ENCODE measurements at regions not wholly inside any gene's neighbourhood (a gene's known extent, or its start where the extent isn't known, plus 50 kb on each side); places are given as distances from the start of the nearest gene placed in this dataset.

DNA sequence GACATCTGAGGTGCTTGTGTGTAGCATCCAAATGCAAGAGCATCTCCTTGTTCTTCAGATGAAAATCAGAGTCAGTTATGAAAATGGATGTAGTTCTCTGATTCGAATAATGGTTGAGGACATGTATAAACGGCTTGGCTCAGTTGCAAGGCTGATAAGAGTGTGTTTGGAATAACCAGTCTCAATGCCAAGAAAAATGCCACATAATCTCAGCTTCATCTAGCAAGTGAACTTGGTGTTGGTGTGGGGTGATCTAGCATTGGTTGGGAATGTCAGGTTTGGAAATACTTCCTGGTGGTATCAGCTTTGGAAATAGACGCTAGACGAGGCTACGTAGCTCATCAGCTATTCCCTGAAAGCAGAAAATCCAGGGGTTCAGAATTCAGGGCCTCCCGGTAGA, 362.0 kb downstream of the FGF9 start:
- Histone ChIP-seq H3K4me3 (ENCODE audit: extremely low read depth in 1 of 4, insufficient read depth in 2 of 4, low read depth in 3 of 4, low read length in 4 of 4) (no peak overlapping the region), H3K14ac (ENCODE audit: insufficient read length) (no peak overlapping the region), H3K9me3 (ENCODE audit: insufficient read depth in 2 of 2, low read depth in 1 of 2, low read length in 1 of 2) (no peaks in the 10 kb centered on the region), H2BK15ac (ENCODE audit: low read length) (no peak overlapping the region), H3K23me2 (ENCODE audit: low read depth, low read length) (no peaks in the 10 kb centered on the region), H3K4me1 (replicated peaks in 1 of 4; ENCODE audit: control insufficient read depth in 3 of 4, insufficient read depth in 4 of 4, low read length in 3 of 4) (no peaks in the 10 kb centered on the region), H2AFZ (ENCODE audit: low read length) (no peak overlapping the region), H3K27ac (ENCODE audit: low read depth, low read length) (no peak overlapping the region), H3K18ac (ENCODE audit: extremely low read depth, low read length) (no peak overlapping the region), H4K8ac (ENCODE audit: extremely low read depth, insufficient read depth, low read length) (no peak overlapping the region), H3K56ac (replicated peaks; ENCODE audit: insufficient read length, low read depth, low read length) (no peak overlapping the region), H4K20me1 (replicated peaks in 1 of 2; ENCODE audit: control insufficient read depth in 1 of 2, insufficient read depth in 2 of 2, low read length in 2 of 2) (no peaks in the 10 kb centered on the region), H2BK5ac (ENCODE audit: low read depth, low read length) (no peak overlapping the region), H2BK12ac (ENCODE audit: low read depth, low read length) (no peak overlapping the region), H2AK5ac (ENCODE audit: low read depth, low read length) (no peak overlapping the region), H2BK20ac (ENCODE audit: low read length) (no peak overlapping the region), H3K23ac (ENCODE audit: insufficient read length) (no peak overlapping the region), H3K4ac (replicated peaks; ENCODE audit: insufficient read length, low read depth, low read length) (no peak overlapping the region), H4K91ac (replicated peaks; ENCODE audit: insufficient read length, low read length) (no peak overlapping the region), H3K79me1 (ENCODE audit: low read depth, low read length) (no peaks in the 10 kb centered on the region), H3K79me2 (ENCODE audit: control insufficient read depth in 1 of 2, insufficient read depth in 2 of 2, low read length in 2 of 2) (no peaks in the 10 kb centered on the region), H3K4me2 (ENCODE audit: insufficient read depth in 1 of 2, low read depth in 2 of 2, low read length in 2 of 2) (no peak overlapping the region), H3K27me3 (replicated peaks in 1 of 4; ENCODE audit: control insufficient read depth in 3 of 4, extremely low read depth in 1 of 4, insufficient read depth in 3 of 4, low read length in 3 of 4) (no peaks in the 10 kb centered on the region; a peak in 1 of 7 replicates), H3K36me3 (ENCODE audit: control insufficient read depth in 2 of 4, insufficient read depth in 4 of 4, low read length in 3 of 4) (no peaks in the 10 kb centered on the region), H2BK120ac (replicated peaks; ENCODE audit: low read depth, low read length) (no peak overlapping the region), H3K9ac (replicated peaks in 1 of 4; ENCODE audit: extremely low read depth in 1 of 4, low read depth in 3 of 4, low read length in 3 of 4) (no peak overlapping the region), H4K5ac (ENCODE audit: insufficient read length, low read depth, low read length) (no peak overlapping the region)
- TF ChIP-seq CTBP2 (IDR thresholded peaks at IDR 0.05; ENCODE audit: borderline replicate concordance, insufficient read depth, insufficient read length, low read length) (no peak), JUN (IDR thresholded peaks at IDR 0.05; ENCODE audit: low read depth, low read length) (no peak), EGR1 (IDR thresholded peaks at IDR 0.05; ENCODE audit: borderline replicate concordance, low read depth, low read length) (no peak), GABPA (IDR thresholded peaks at IDR 0.05; ENCODE audit: borderline replicate concordance, insufficient read depth, low read length) (no peak), NANOG (IDR thresholded peaks at IDR 0.05; ENCODE audit: insufficient read depth, low read depth, low read length, poor library complexity, severe bottlenecking) (no peak), SIN3A (conservative IDR thresholded peaks at IDR 0.05 in 1 of 2, IDR thresholded peaks at IDR 0.05 in 1 of 2; ENCODE audit: low read depth in 1 of 2, low read length in 2 of 2) (no peak)
- 91% methylated on average over 6 of the region's 6 CpGs; no CpG with 5 or more reads in 1 of the 2 experiments for WGBS, 2 experiments (ENCODE audit: extremely low coverage in 1 of 2, insufficient coverage in 1 of 2, insufficient read length in 1 of 2, insufficient replicate concordance in 2 of 2, low coverage in 1 of 2, low lambda C conversion rate in 2 of 2, missing lambda C conversion rate in 1 of 2)
- ChIA-PET POLR2A (ENCODE audit: partially characterized antibody) (no interaction called here), CTCF (ENCODE audit: partially characterized antibody) (no interaction called here)
- no peak for DNase-seq (ENCODE audit: low read depth in 1 of 2, low spot score in 2 of 2)
- FAIRE-seq: no peak
